ENCODE measurements at regions not wholly inside any gene's neighbourhood (a gene's known extent, or its start where the extent isn't known, plus 50 kb on each side); places are given as distances from the start of the nearest gene placed in this dataset.
"Not testable (repeated sequence)": the region's sequence is repeated elsewhere in the genome, so short reads cannot be mapped to it uniquely, and the experiment has no call there.

GRCh38 chr5:50898966-50899365 is 232.5 kb downstream of the PARP8 start:
- DNase-seq (ENCODE audit: low spot score), result peak; percentile 10

- no peak for DNase-seq (ENCODE audit: low spot score)
These were observed 234.6 kb downstream of the PARP8 start for GRCh38 chr5:50900952-50901510.

GRCh38 chr5:50903651-50904050 is 237.2 kb downstream of the PARP8 start:
- no peak for DNase-seq (ENCODE audit: low spot score)

- no peak for DNase-seq (ENCODE audit: low spot score)
These were observed 239.6 kb downstream of the PARP8 start for GRCh38 chr5:50905996-50906570.

GRCh38 chr5:50920160-50920559 is 253.7 kb downstream of the PARP8 start:
- DNase-seq (ENCODE audit: low spot score), result not testable (repeated sequence)

- no peak for DNase-seq (ENCODE audit: low spot score)
These were observed 255.1 kb downstream of the PARP8 start for GRCh38 chr5:50921366-50922133.

- DNase-seq (ENCODE audit: low spot score), result not testable (repeated sequence)
These were observed 255.9 kb downstream of the PARP8 start for GRCh38 chr5:50922134-50922941.

GRCh38 chr5:50922942-50923767 is 256.7 kb downstream of the PARP8 start:
- no peak for DNase-seq (ENCODE audit: low spot score)

- DNase-seq (ENCODE audit: low spot score), result no peak
These were observed 257.5 kb downstream of the PARP8 start for GRCh38 chr5:50923768-50924494.

- no peak for DNase-seq (ENCODE audit: low spot score)
These were observed 261.5 kb downstream of the PARP8 start for GRCh38 chr5:50927953-50928352.

GRCh38 chr5:50929174-50929573 is 262.7 kb downstream of the PARP8 start:
- DNase-seq (ENCODE audit: low spot score), result no peak

- no peak for DNase-seq (ENCODE audit: low spot score)
These were observed 267.9 kb downstream of the PARP8 start for GRCh38 chr5:50934343-50934742.

- DNase-seq (ENCODE audit: low spot score), result no peak
These were observed 278.7 kb downstream of the PARP8 start for GRCh38 chr5:50945139-50945538.

- DNase-seq (ENCODE audit: low spot score), result no peak
These were observed 281.7 kb downstream of the PARP8 start for GRCh38 chr5:50947906-50948683.

GRCh38 chr5:50953290-50953689 is 286.9 kb downstream of the PARP8 start:
- no peak for DNase-seq (ENCODE audit: low spot score)

- peak; percentile 70 for DNase-seq (ENCODE audit: low spot score)
These were observed 292.5 kb downstream of the PARP8 start for GRCh38 chr5:50958852-50959457.

- peak; percentile 88 for DNase-seq (ENCODE audit: low spot score)
These were observed 296.8 kb downstream of the PARP8 start for GRCh38 chr5:50962934-50963872.

GRCh38 chr5:50963971-50964745 is 297.7 kb downstream of the PARP8 start:
- peak; percentile 21 for DNase-seq (ENCODE audit: low spot score)
